Astrocyte (in vitro differentiated cells and primary cell): ENCODE measurements at regions not wholly inside any gene's neighbourhood (a gene's known extent, or its start where the extent isn't known, plus 50 kb on each side); places are given as distances from the start of the nearest gene placed in this dataset.

Experiments
- CTCF ChIP-seq: IDR thresholded peaks from 2 replicates; pipeline ENCODE4 v1.5.1; 2011; ENCODE audit warnings: low read depth, mild to moderate bottlenecking, inconsistent platforms, low read length, moderate library complexity; ENCODE audit not compliant: insufficient read depth
- EZH2 ChIP-seq: IDR thresholded peaks from 2 replicates; pipeline ENCODE4 v1.6.1; 2012; ENCODE audit warnings: mild to moderate bottlenecking, low read length, inconsistent platforms; ENCODE audit not compliant: insufficient read depth

- no peak for TF ChIP-seq CTCF
- no peak for TF ChIP-seq EZH2
Observed at GRCh38 chr2:39934851-39935250, 155.8 kb upstream of the THUMPD2 start.
